Kidney (tissue), 13 donors: ENCODE measurements at regions not wholly inside any gene's neighbourhood (a gene's known extent, or its start where the extent isn't known, plus 50 kb on each side); places are given as distances from the start of the nearest gene placed in this dataset.

ENCODE experiments used
- DNase-seq, 5 donors: peaks; one replicate each; pipeline ENCODE4 v3.0.0-alpha.2; 2013 to 2020
- FAIRE-seq: peaks from 2 replicates; lab custom pipeline; 2012; peaks lifted over from hg19 to GRCh38; lab: Jason Lieb, UNC
- H3K27ac ChIP-seq, 2 donors: one replicate each; pipeline ENCODE4 v1.7.0; 2013; ENCODE audit warnings: low read depth in 2 of 2, low read length in 2 of 2, inconsistent platforms in 1 of 2
- H3K27me3 ChIP-seq: one replicate; pipeline ENCODE4 v1.7.1; 2013; ENCODE audit warnings: low read length, inconsistent platforms; ENCODE audit not compliant: control insufficient read depth, insufficient read depth
- H3K36me3 ChIP-seq, 3 donors: one replicate each; pipeline versions ENCODE4 v1.7.0 to v1.7.1; 2013; ENCODE audit warnings: low read length in 3 of 3, control low read depth in 1 of 3, inconsistent platforms in 1 of 3; ENCODE audit not compliant: insufficient read depth in 3 of 3, control insufficient read depth in 2 of 3
- H3K4me1 ChIP-seq, 3 donors: one replicate each; pipeline versions ENCODE4 v1.7.0 to v1.7.1; 2013; ENCODE audit warnings: low read length in 3 of 3, inconsistent platforms in 1 of 3, low read depth in 1 of 3; ENCODE audit not compliant: control insufficient read depth in 2 of 3, insufficient read depth in 2 of 3
- H3K4me3 ChIP-seq, 3 donors: one replicate each; pipeline versions ENCODE4 v1.7.0 to v1.8.1; 2013; ENCODE audit warnings: low read length in 3 of 3, control low read depth in 1 of 3, inconsistent platforms in 1 of 3
- H3K9ac ChIP-seq, 3 donors: one replicate each; pipeline versions ENCODE4 v1.7.0 to v1.7.1; 2013; ENCODE audit warnings: low read length in 3 of 3, control low read depth in 1 of 3, inconsistent platforms in 1 of 3
- H3K9me3 ChIP-seq, 3 donors: one replicate each; pipeline versions ENCODE4 v1.7.0 to v1.7.1; 2013; ENCODE audit warnings: low read length in 3 of 3, control low read depth in 1 of 3, inconsistent platforms in 1 of 3; ENCODE audit not compliant: control insufficient read depth in 2 of 3, insufficient read depth in 1 of 3
- CTCF ChIP-seq: IDR thresholded peaks from 3 replicates; pipeline ENCODE4 v1.5.1; 2012; ENCODE audit warnings: mild to moderate bottlenecking, moderate library complexity, borderline replicate concordance; ENCODE audit not compliant: insufficient read depth; ENCODE audit errors: extremely low read depth
- intact Hi-C: fragments of 100-400 bp; cut with DNase I; formaldehyde crosslinking; loops from one replicate; pipeline ENCODE4 v1.11.1; 2022
- donor health status: control.
- donor health status: control.
- donor health status: control.
- donor health status: control.
- donor health status: control.
- donor health status: DM: yes; HTN: yes; CAD: no.
- donor health status: Normal renal cell carcinoma (clear cell type).

GRCh38 chr4:16991450-16991849, 93.0 kb upstream of the LDB2 start:
- H3K27me3 ChIP-seq: no peaks in the 10 kb centered on the region
- H3K4me3 ChIP-seq: no peak overlapping the region

GRCh38 chr4:16989371-16989770, 90.9 kb upstream of the LDB2 start:
- H3K4me3 ChIP-seq: no peak overlapping the region
- H3K4me1 ChIP-seq: no peaks in the 10 kb centered on the region
- no peaks in the 10 kb centered on the region for H3K36me3 ChIP-seq
- no peaks in the 10 kb centered on the region for H3K27me3 ChIP-seq
- DNase-seq: no peak
- no peaks in the 10 kb centered on the region for H3K9me3 ChIP-seq
- no peak overlapping the region for H3K27ac ChIP-seq
- intact Hi-C loops: no loop called here
- TF ChIP-seq CTCF: no peak
- H3K9ac ChIP-seq: no peak overlapping the region
- FAIRE-seq: no peak

More at GRCh38 chr4:16991450-16991849, 93.0 kb upstream of the LDB2 start:
- Histone ChIP-seq H3K9me3 (no peaks in the 10 kb centered on the region), H3K36me3 (no peaks in the 10 kb centered on the region), H3K9ac (no peak overlapping the region), H3K4me1 (no peaks in the 10 kb centered on the region), H3K27ac (no peak overlapping the region)
- peak in 1 of 5 donors; percentile 11 for DNase-seq
- intact Hi-C loops: no loop called here
- no peak for FAIRE-seq
- TF ChIP-seq CTCF: no peak

- Histone ChIP-seq H3K4me3 (no peak overlapping the region), H3K36me3 (no peaks in the 10 kb centered on the region), H3K27ac (no peak overlapping the region), H3K4me1 (no peaks in the 10 kb centered on the region), H3K27me3 (no peaks in the 10 kb centered on the region), H3K9me3 (no peaks in the 10 kb centered on the region), H3K9ac (no peak overlapping the region)
- FAIRE-seq (no peak), DNase-seq (no peak)
- intact Hi-C loops: no loop called here
- TF ChIP-seq CTCF: no peak
Measured at GRCh38 chr4:16988814-16989213, 90.4 kb upstream of the LDB2 start.

- Histone ChIP-seq H3K9me3 (no peaks in the 10 kb centered on the region), H3K4me1 (no peaks in the 10 kb centered on the region), H3K36me3 (no peaks in the 10 kb centered on the region), H3K9ac (no peak overlapping the region), H3K27me3 (no peaks in the 10 kb centered on the region), H3K27ac (no peak overlapping the region), H3K4me3 (no peak overlapping the region)
- DNase-seq: no peak
- intact Hi-C loops: no loop called here
- FAIRE-seq: no peak
- no peak for TF ChIP-seq CTCF
Measured at GRCh38 chr4:16977081-16977480, 78.6 kb upstream of the LDB2 start.
